Chondrocyte (in vitro differentiated cells): ENCODE measurements at regions not wholly inside any gene's neighbourhood (a gene's known extent, or its start where the extent isn't known, plus 50 kb on each side); places are given as distances from the start of the nearest gene placed in this dataset.

Experiments
- DNase-seq: peaks from one replicate; pipeline ENCODE4 v3.0.0; 2021; ENCODE audit warnings: mixed read lengths, low spot score
- H3K27ac Mint-ChIP-seq: one replicate; pipeline ENCODE4 v1.8.0; 2021; ENCODE audit warnings: mild to moderate bottlenecking, moderate library complexity, mixed read lengths; ENCODE audit not compliant: unreplicated experiment
- H3K27me3 Mint-ChIP-seq: 2 replicates; pipeline ENCODE4 v1.8.0; 2021; ENCODE audit warnings: low read depth, mixed read lengths
- H3K36me3 Mint-ChIP-seq: 2 replicates; pipeline ENCODE4 v1.8.0; 2021; ENCODE audit warnings: low read depth, mixed read lengths
- H3K4me1 Mint-ChIP-seq: 2 replicates; pipeline ENCODE4 v1.8.0; 2021; ENCODE audit warnings: low read depth, mild to moderate bottlenecking, mixed read lengths
- H3K4me3 Mint-ChIP-seq: one replicate; pipeline ENCODE4 v1.8.0; 2021; ENCODE audit warnings: mild to moderate bottlenecking, moderate library complexity, mixed read lengths; ENCODE audit not compliant: unreplicated experiment
- H3K9me3 Mint-ChIP-seq: 2 replicates; pipeline ENCODE4 v1.8.0; 2021; ENCODE audit warnings: low read depth, mixed read lengths
- TF ChIP-seq, protein P1 (sequence below): fragments of 200-600 bp; sonication (generic); IDR thresholded peaks from 2 replicates; pipeline ENCODE4 v1.5.0; 2021; ENCODE audit warnings: antibody characterized with exemption, mild to moderate bottlenecking, moderate library complexity

DNA sequence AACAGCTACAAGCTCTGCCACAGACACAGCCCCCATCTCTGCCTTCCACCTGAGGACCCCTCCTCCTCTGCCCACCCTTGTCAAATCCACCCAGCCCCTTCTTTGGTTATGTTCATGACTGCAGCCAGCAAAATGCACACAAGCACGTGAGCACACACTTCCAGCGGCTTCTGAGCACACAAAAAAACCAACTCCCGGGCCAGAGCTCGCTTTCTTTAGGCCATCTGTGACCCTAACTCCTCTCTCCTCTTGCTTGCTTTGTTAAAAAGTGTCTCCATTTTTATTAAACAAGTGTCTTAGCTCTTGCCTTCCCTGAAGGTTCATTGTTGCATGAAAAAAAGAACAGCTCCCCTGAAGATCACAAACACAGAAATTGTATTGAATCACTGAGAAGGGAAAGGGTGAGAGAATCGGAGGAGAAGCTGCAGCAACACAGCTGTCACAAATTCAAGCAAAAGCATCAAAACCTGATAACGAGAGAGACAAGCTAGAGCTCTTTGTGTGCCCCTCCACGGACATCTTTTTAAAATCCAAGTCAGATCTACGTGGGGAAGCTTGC lies 142.1 kb downstream of the CD83 start:
- H3K9me3 Mint-ChIP-seq = peaks cover 18% of the 10 kb centered on the region
- peaks cover 1% of the 10 kb centered on the region for H3K27me3 Mint-ChIP-seq
- no peak for DNase-seq
- H3K36me3 Mint-ChIP-seq = no peaks in the 10 kb centered on the region
- H3K4me3 Mint-ChIP-seq = no peak overlapping the region
- H3K4me1 Mint-ChIP-seq = no peaks in the 10 kb centered on the region
- no peak overlapping the region for H3K27ac Mint-ChIP-seq
- TF ChIP-seq, protein P1, sequence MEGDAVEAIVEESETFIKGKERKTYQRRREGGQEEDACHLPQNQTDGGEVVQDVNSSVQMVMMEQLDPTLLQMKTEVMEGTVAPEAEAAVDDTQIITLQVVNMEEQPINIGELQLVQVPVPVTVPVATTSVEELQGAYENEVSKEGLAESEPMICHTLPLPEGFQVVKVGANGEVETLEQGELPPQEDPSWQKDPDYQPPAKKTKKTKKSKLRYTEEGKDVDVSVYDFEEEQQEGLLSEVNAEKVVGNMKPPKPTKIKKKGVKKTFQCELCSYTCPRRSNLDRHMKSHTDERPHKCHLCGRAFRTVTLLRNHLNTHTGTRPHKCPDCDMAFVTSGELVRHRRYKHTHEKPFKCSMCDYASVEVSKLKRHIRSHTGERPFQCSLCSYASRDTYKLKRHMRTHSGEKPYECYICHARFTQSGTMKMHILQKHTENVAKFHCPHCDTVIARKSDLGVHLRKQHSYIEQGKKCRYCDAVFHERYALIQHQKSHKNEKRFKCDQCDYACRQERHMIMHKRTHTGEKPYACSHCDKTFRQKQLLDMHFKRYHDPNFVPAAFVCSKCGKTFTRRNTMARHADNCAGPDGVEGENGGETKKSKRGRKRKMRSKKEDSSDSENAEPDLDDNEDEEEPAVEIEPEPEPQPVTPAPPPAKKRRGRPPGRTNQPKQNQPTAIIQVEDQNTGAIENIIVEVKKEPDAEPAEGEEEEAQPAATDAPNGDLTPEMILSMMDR = no peak

DNA sequence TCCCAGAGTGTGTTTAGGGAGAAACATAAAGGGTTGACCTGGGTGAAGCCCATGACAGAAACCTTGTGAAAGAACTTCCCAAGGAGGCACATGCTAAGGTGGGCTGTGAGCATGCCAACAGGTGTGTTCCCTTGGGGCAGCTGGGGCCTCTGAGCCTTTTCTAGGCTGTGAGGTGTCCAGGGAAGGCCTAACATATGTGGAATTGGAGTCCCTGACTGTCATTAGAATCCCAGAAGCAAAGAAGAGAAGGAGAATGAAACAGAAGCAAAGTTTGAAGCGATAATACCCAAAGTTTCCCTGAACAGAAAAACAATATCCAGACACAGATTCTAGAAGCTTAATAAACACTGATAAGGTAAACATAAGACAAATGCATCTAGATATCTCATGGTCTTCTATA lies 143.3 kb downstream of the CD83 start:
- Mint-ChIP-seq H3K27me3 (peaks cover 1% of the 10 kb centered on the region), H3K36me3 (no peaks in the 10 kb centered on the region), H3K4me3 (no peak overlapping the region), H3K27ac (no peak overlapping the region), H3K4me1 (no peaks in the 10 kb centered on the region), H3K9me3 (peaks cover 18% of the 10 kb centered on the region)
- DNase-seq = no peak
- TF ChIP-seq, protein P1 = no peak

DNA sequence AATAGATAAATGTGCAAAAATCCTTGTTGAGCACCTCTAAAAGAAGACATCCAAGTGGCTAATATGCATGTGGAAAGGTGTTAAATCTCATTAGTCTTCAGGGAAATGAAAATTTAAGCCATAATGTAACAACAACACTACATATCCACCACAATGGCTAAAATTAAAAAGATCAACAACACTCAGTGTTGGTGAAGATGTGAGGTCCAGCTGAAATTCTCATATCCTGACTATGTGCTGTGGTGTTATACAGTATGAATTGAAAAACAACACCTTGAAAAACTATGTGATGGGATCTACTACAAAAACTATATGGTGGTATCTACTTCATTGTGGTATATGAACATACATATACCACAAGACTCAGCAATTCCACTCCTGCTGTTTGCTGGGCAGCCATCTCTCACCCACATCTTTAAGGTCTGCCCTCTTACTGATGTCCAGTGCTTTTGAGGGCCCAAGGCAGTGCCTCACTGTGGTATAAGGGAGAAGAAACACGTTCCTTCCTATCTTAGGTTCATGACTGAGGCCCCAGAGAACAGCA lies 146.4 kb downstream of the CD83 start:
- Mint-ChIP-seq H3K36me3 (no peaks in the 10 kb centered on the region), H3K4me3 (no peak overlapping the region), H3K27ac (no peak overlapping the region), H3K4me1 (no peaks in the 10 kb centered on the region), H3K27me3 (no peaks in the 10 kb centered on the region), H3K9me3 (peaks cover 22% of the 10 kb centered on the region)
- DNase-seq = no peak
- TF ChIP-seq, protein P1 = no peak

DNA sequence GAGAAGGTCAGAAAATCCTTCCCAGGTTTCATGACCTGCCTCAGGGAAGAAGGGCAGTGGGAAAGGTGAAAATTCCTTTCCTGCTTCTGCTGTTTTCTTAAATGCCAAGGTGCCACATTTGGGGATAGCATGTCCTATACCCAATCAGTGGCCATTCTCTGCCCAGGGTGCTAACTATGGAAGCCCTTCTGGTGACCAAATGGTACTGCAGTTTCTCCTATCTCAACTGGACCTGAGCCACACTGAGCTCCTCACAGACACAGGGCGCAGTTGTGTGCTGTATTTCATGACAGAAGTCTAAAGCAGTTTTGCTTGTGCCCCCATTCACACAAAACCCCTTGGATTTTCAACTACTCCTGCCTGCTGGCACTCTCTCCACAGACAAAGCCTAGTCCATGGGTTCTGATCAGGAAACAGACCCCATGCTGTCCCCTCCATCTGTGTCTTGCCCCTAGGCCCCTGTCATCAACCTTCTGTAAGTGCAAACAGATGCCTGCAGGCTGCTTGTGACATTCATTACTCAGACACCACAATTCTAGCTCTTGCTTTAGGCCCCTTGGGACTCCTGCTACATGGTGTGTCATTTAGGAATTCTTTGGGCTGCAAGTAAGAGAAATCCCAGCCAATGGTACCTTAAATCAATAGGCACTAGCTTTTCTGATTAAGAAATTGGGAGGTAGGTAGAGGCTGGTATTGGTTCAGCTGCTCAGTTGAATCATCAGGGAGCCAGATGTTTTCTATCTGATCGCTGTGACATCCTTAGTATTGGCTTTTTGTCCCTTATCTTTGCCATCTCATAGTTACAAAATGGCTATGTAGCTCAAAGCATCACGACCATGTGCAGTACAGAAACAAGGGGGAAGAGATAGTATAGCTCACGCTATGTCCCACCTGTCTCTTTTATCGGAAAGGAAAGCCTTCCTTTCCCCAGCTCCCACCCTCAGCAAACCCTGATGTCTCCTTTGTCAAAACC lies 147.8 kb downstream of the CD83 start:
- no peaks in the 10 kb centered on the region for H3K27me3 Mint-ChIP-seq
- no peak overlapping the region for H3K27ac Mint-ChIP-seq
- no peaks in the 10 kb centered on the region for H3K4me1 Mint-ChIP-seq
- no peaks in the 10 kb centered on the region for H3K36me3 Mint-ChIP-seq
- H3K4me3 Mint-ChIP-seq = no peak overlapping the region
- no peak for DNase-seq
- TF ChIP-seq, protein P1 = peak; percentile 35
- H3K9me3 Mint-ChIP-seq = peaks cover 27% of the 10 kb centered on the region

DNA sequence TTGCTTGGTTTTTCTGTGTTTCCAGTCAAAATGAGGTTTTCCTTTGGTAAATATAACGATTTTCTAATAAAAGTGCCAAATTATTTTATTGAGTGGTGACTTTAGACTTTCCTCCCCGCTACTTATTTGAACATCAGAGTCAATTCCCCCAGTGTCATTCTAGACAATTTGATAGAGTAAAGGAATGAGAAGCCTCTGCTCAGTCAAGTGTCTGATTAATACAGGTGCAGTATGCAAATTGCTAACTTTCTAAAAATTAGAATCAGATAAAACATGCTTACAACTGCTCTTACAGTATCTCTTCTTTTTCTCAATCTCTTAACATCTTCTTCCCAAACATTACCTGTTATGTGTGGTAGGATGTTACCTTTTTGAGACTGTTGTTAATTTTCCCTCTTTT lies 148.7 kb downstream of the CD83 start:
- no peak for DNase-seq
- Mint-ChIP-seq H3K36me3 (no peaks in the 10 kb centered on the region), H3K9me3 (peaks cover 22% of the 10 kb centered on the region), H3K4me1 (peaks cover 7% of the 10 kb centered on the region), H3K4me3 (no peak overlapping the region), H3K27ac (no peak overlapping the region), H3K27me3 (no peaks in the 10 kb centered on the region)
- TF ChIP-seq, protein P1 = no peak
